Neural crest cell (in vitro differentiated cells): ENCODE measurements at regions not wholly inside any gene's neighbourhood (a gene's known extent, or its start where the extent isn't known, plus 50 kb on each side); places are given as distances from the start of the nearest gene placed in this dataset.

ENCODE experiments used
- DNase-seq: peaks from one replicate; pipeline ENCODE4 v3.0.0; 2021; ENCODE audit warnings: low read depth, mixed read lengths, low spot score
- H3K27ac Mint-ChIP-seq: one replicate; pipeline ENCODE4 v1.8.0; 2021; ENCODE audit warnings: mild to moderate bottlenecking, mixed read lengths; ENCODE audit not compliant: unreplicated experiment
- H3K27me3 Mint-ChIP-seq: 2 replicates; pipeline ENCODE4 v1.8.0; 2021; ENCODE audit warnings: low read depth, mild to moderate bottlenecking, mixed read lengths
- H3K36me3 Mint-ChIP-seq: 2 replicates; pipeline ENCODE4 v1.8.0; 2021; ENCODE audit warnings: low read depth, mild to moderate bottlenecking, mixed read lengths
- H3K4me1 Mint-ChIP-seq: 2 replicates; pipeline ENCODE4 v1.8.0; 2021; ENCODE audit warnings: mixed read lengths
- H3K4me3 Mint-ChIP-seq: one replicate; pipeline ENCODE4 v1.8.0; 2021; ENCODE audit warnings: mild to moderate bottlenecking, mixed read lengths
- H3K9me3 Mint-ChIP-seq: 2 replicates; pipeline ENCODE4 v1.8.0; 2021; ENCODE audit warnings: mixed read lengths
- TF ChIP-seq, protein P1 (sequence below): fragments of 200-600 bp; sonication (generic); conservative IDR thresholded peaks from 2 replicates; pipeline ENCODE4 v1.5.0; 2021; ENCODE audit warnings: antibody characterized with exemption, mild to moderate bottlenecking

- no peak overlapping the region for H3K27ac Mint-ChIP-seq
- H3K27me3 Mint-ChIP-seq = peaks cover 13% of the 10 kb centered on the region
- no peak overlapping the region for H3K4me3 Mint-ChIP-seq
- peaks cover 10% of the 10 kb centered on the region for H3K4me1 Mint-ChIP-seq
- TF ChIP-seq, protein P1, sequence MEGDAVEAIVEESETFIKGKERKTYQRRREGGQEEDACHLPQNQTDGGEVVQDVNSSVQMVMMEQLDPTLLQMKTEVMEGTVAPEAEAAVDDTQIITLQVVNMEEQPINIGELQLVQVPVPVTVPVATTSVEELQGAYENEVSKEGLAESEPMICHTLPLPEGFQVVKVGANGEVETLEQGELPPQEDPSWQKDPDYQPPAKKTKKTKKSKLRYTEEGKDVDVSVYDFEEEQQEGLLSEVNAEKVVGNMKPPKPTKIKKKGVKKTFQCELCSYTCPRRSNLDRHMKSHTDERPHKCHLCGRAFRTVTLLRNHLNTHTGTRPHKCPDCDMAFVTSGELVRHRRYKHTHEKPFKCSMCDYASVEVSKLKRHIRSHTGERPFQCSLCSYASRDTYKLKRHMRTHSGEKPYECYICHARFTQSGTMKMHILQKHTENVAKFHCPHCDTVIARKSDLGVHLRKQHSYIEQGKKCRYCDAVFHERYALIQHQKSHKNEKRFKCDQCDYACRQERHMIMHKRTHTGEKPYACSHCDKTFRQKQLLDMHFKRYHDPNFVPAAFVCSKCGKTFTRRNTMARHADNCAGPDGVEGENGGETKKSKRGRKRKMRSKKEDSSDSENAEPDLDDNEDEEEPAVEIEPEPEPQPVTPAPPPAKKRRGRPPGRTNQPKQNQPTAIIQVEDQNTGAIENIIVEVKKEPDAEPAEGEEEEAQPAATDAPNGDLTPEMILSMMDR = peak; percentile 47
- peak; percentile 4 for DNase-seq
- H3K9me3 Mint-ChIP-seq = no peaks in the 10 kb centered on the region
- no peaks in the 10 kb centered on the region for H3K36me3 Mint-ChIP-seq
These were observed 1139.6 kb upstream of the FAM98A start for GRCh38 chr2:34738691-34739090.

DNA sequence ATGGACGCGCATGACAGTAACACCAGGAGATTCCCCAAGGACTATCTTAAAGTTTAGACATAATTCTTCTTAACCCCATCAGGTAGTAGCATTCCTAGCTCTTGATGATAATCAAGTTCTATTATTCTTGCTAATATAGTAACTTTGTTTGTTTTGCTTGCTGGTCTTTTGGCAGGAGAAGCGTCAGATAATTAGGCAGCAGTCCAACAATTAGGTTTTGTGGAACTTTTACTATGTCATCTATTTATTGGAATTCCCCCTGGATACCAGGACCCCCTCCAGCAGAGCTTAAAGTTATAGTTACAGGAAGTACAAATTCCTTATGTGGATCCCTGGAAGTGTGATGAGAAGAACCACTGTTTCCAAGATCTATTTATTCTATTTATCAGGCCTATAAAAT lies 1138.0 kb upstream of the FAM98A start:
- Mint-ChIP-seq H3K27ac (no peak overlapping the region), H3K9me3 (no peaks in the 10 kb centered on the region), H3K36me3 (no peaks in the 10 kb centered on the region), H3K27me3 (peaks cover 20% of the 10 kb centered on the region), H3K4me3 (no peak overlapping the region), H3K4me1 (peaks cover 10% of the 10 kb centered on the region)
- DNase-seq = no peak
- TF ChIP-seq, protein P1 = no peak

DNA sequence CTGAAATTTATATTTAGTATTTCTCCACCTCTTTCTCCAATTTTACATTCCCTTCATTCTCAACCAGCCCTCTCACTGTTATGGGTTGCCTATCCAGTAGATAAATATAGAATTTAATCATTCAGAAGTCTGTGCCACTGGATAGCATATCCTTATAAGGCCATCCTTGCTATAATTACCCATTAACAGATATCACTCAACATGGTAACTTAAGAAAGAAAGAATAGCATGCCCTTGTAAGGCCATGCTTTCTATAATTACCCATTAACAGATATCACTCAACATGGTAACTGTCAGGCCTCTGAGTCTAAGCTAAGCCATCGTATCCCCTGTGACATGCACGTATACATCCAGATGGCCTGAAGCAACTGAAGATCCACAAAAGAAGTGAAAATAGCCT lies 1137.4 kb upstream of the FAM98A start:
- TF ChIP-seq, protein P1 = no peak
- no peaks in the 10 kb centered on the region for H3K9me3 Mint-ChIP-seq
- DNase-seq = no peak

GRCh38 chr2:34734662-34735061 lies 1135.6 kb upstream of the FAM98A start:
- no peak for DNase-seq
- no peak overlapping the region for H3K27ac Mint-ChIP-seq
- no peaks in the 10 kb centered on the region for H3K36me3 Mint-ChIP-seq
- TF ChIP-seq, protein P1 = no peak
- no peaks in the 10 kb centered on the region for H3K9me3 Mint-ChIP-seq
- peaks cover 33% of the 10 kb centered on the region for H3K27me3 Mint-ChIP-seq
- peaks cover 25% of the 10 kb centered on the region for H3K4me1 Mint-ChIP-seq
- no peak overlapping the region for H3K4me3 Mint-ChIP-seq

More for the DNA sequence above, 1137.4 kb upstream of the FAM98A start:
- Mint-ChIP-seq H3K36me3 (no peaks in the 10 kb centered on the region), H3K27me3 (peaks cover 21% of the 10 kb centered on the region), H3K4me1 (peaks cover 10% of the 10 kb centered on the region), H3K27ac (no peak overlapping the region), H3K4me3 (no peak overlapping the region)

DNA sequence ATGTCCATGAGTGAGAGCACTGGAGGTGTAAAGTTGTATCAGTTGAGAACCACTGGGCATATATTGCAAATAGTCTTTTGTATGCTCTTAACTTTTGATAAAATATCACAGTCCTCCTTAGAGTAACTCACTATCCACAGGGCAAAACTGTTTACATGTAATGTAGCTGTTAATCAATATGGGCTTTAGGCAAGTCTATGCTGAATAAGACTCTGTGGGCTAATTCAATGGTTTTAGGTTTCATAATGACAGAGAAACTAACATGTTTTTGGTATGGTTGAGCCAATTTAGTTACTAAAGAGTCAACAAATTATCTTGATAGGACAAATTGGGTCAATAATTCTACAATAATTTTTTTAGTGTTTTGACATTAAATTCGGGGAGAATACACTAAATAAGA lies 1134.9 kb upstream of the FAM98A start:
- H3K27ac Mint-ChIP-seq = no peak overlapping the region
- no peak overlapping the region for H3K4me3 Mint-ChIP-seq
- no peak for DNase-seq
- H3K36me3 Mint-ChIP-seq = no peaks in the 10 kb centered on the region
- no peaks in the 10 kb centered on the region for H3K9me3 Mint-ChIP-seq
- peaks cover 38% of the 10 kb centered on the region for H3K27me3 Mint-ChIP-seq
- TF ChIP-seq, protein P1 = no peak
- peaks cover 30% of the 10 kb centered on the region for H3K4me1 Mint-ChIP-seq

- H3K36me3 Mint-ChIP-seq = no peaks in the 10 kb centered on the region
- no peak for DNase-seq
- TF ChIP-seq, protein P1 = no peak
- H3K9me3 Mint-ChIP-seq = no peaks in the 10 kb centered on the region
- H3K27ac Mint-ChIP-seq = no peak overlapping the region
- peaks cover 55% of the 10 kb centered on the region for H3K27me3 Mint-ChIP-seq
- H3K4me1 Mint-ChIP-seq = peaks cover 30% of the 10 kb centered on the region
- H3K4me3 Mint-ChIP-seq = no peak overlapping the region
These were observed 1132.2 kb upstream of the FAM98A start for GRCh38 chr2:34731292-34731691.
